Natural killer cell (primary cell): ENCODE measurements at regions not wholly inside any gene's neighbourhood (a gene's known extent, or its start where the extent isn't known, plus 50 kb on each side); places are given as distances from the start of the nearest gene placed in this dataset.
"Not testable (repeated sequence)": the region's sequence is repeated elsewhere in the genome, so short reads cannot be mapped to it uniquely, and the experiment has no call there.

Experiments
- ATAC-seq, 3 donors: fragments of 150-1000 bp in 2 of 3; fragments of 200-7000 bp in 1 of 3; cut with Tn5 transposase; 1 replicate in 1 of 3; 2 replicates in 2 of 3; pipeline ENCODE4 v1.10.0; 2021; ENCODE audit warnings: mild to moderate bottlenecking in 2 of 3, moderate library complexity in 2 of 3
- DNase-seq, 2 donors: peaks; one replicate each; pipeline versions ENCODE4 v3.0.0 to v3.0.0-alpha.2; 2013 to 2021; ENCODE audit warnings: mixed read lengths in 1 of 2
- H3K27ac ChIP-seq: one replicate; pipeline ENCODE4 v1.5.1; 2013; ENCODE audit warnings: mild to moderate bottlenecking, low read length
- H3K27me3 ChIP-seq: one replicate; pipeline ENCODE4 v1.6.1; 2013; ENCODE audit warnings: low read length; ENCODE audit not compliant: control insufficient read depth, insufficient read depth
- H3K36me3 ChIP-seq: one replicate; pipeline ENCODE4 v1.6.1; 2013; ENCODE audit warnings: low read length; ENCODE audit not compliant: control insufficient read depth, insufficient read depth
- H3K4me1 ChIP-seq: one replicate; pipeline ENCODE4 v1.6.1; 2013; ENCODE audit warnings: low read length; ENCODE audit not compliant: control insufficient read depth, insufficient read depth
- H3K4me3 ChIP-seq: one replicate; pipeline ENCODE4 v1.5.1; 2013; ENCODE audit warnings: low read length
- H3K9me3 ChIP-seq: one replicate; pipeline ENCODE4 v1.6.1; 2013; ENCODE audit warnings: low read length; ENCODE audit not compliant: control insufficient read depth, insufficient read depth
- H3K27ac Mint-ChIP-seq, 2 donors: one replicate each; pipeline ENCODE4 v1.8.0; 2022; ENCODE audit warnings: mild to moderate bottlenecking in 2 of 2, mixed read lengths in 2 of 2, moderate library complexity in 1 of 2
- H3K27me3 Mint-ChIP-seq, 2 donors: one replicate each; pipeline ENCODE4 v1.8.0; 2022; ENCODE audit warnings: low read depth in 2 of 2, mixed read lengths in 2 of 2
- H3K36me3 Mint-ChIP-seq: one replicate; pipeline ENCODE4 v1.8.0; 2022; ENCODE audit warnings: mixed read lengths
- H3K4me1 Mint-ChIP-seq, 2 donors: one replicate each; pipeline ENCODE4 v1.8.0; 2022; ENCODE audit warnings: mixed read lengths in 2 of 2
- H3K4me3 Mint-ChIP-seq: one replicate; pipeline ENCODE4 v1.8.0; 2022; ENCODE audit warnings: mild to moderate bottlenecking, moderate library complexity, mixed read lengths
- H3K9me3 Mint-ChIP-seq, 2 donors: one replicate each; pipeline ENCODE4 v1.8.0; 2022; ENCODE audit warnings: mixed read lengths in 2 of 2
- CTCF ChIP-seq: fragments of 200-600 bp; IDR thresholded peaks from one replicate; pipeline ENCODE4 v1.8.0; 2022; ENCODE audit warnings: antibody characterized with exemption
- WGBS: methylation state at CpG from one replicate; pipeline ENCODE4 v1.1.7; 2013; ENCODE audit warnings: missing lambda C conversion rate; ENCODE audit not compliant: insufficient coverage; 5-methylcytosine and 5-hydroxymethylcytosine counted together
- intact Hi-C: fragments of 100-400 bp; cut with micrococcal nuclease; formaldehyde crosslinking; loops from one replicate; pipeline ENCODE4 v1.14.2; 2022

DNA sequence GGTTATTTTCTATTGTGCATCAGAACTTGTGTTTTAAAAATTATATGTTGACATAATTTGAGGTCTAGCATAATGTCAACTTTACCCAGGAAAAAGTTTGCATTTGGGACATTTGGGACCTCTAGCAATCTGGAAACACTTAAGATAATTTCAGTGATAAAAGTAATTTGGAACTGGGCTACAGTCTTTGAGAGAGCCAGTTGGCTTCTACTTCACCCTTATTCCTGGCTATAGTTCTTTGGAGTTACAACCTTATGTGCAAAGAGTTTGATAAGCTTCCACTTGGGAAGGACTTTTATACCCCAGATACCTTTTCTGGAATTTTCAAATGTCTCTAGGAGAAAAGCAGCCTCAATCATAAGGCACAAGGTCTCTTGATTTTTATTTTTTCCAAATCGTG is 139.3 kb downstream of the ARRDC3 start:
- ATAC-seq (no peak), DNase-seq (no peak)
- intact Hi-C loops = no loop called here
- Histone ChIP-seq H3K27me3 (no peaks in the 10 kb centered on the region), H3K4me1 (no peaks in the 10 kb centered on the region), H3K9me3 (no peaks in the 10 kb centered on the region), H3K4me3 (no peak overlapping the region), H3K36me3 (no peaks in the 10 kb centered on the region), H3K27ac (no peak overlapping the region)
- Mint-ChIP-seq H3K4me1 (peaks cover 0 to 6% of the 10 kb centered on the region in 2 donors), H3K9me3 (peaks cover 3 to 5% of the 10 kb centered on the region in 2 donors), H3K36me3 (peaks cover 14% of the 10 kb centered on the region), H3K27me3 (peaks cover 0 to 2% of the 10 kb centered on the region in 2 donors), H3K27ac (no peak overlapping the region), H3K4me3 (no peak overlapping the region)
- no CpG with 5 or more reads among the region's 1 CpG for WGBS
- no peak for TF ChIP-seq CTCF

DNA sequence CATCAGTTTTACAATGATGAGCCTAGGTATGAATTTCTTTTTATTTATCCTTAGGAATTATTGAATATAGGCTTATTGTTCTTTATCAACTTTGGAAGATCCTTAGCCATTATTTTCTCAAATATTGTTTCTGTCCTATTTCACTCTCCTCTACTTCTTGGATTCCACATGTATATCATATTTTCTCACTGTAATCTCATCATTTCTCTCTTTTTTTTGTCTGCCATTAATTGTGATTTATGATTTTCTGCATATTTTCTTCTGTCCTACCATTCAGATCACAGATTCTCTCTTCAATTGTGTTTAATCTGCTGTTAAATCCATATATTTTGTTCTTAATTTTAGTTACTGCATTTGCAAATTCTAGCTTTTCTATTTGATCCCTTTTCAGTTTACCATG is 139.8 kb downstream of the ARRDC3 start:
- intact Hi-C loops = no loop called here
- Histone ChIP-seq H3K4me3 (no peak overlapping the region), H3K27me3 (no peaks in the 10 kb centered on the region), H3K4me1 (no peaks in the 10 kb centered on the region), H3K9me3 (no peaks in the 10 kb centered on the region), H3K27ac (no peak overlapping the region), H3K36me3 (no peaks in the 10 kb centered on the region)
- no peak for DNase-seq
- Mint-ChIP-seq H3K9me3 (peaks cover 3 to 5% of the 10 kb centered on the region in 2 donors), H3K27ac (no peak overlapping the region), H3K27me3 (peaks cover 0 to 2% of the 10 kb centered on the region in 2 donors), H3K4me3 (no peak overlapping the region), H3K36me3 (peaks cover 14% of the 10 kb centered on the region), H3K4me1 (peaks cover 0 to 6% of the 10 kb centered on the region in 2 donors)
- ATAC-seq = no peak
- no peak for TF ChIP-seq CTCF

DNA sequence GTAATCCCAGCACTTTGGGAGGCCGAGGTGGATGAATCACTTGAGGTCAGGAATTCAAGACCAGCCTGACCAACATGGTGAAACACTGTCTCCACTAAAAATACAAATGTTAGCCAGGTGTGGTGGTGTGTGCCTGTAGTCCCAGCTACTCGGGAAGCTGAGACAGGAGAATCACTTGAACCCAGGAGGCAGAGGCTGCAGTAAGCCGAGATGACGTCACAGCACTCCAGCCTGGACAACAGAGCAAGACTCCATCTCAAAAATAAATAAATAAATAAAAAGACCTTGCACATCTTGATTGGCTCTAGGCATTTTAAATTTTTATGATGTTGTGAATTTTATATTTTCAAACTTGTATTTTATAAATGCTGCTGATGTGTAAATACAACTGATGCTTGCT is 141.7 kb downstream of the ARRDC3 start:
- H3K4me1 Mint-ChIP-seq, H3K9me3 ChIP-seq, H3K27me3 Mint-ChIP-seq, ATAC-seq, H3K4me3 Mint-ChIP-seq, DNase-seq, H3K27me3 ChIP-seq, intact Hi-C loops, H3K27ac Mint-ChIP-seq, H3K27ac ChIP-seq, H3K4me3 ChIP-seq, H3K4me1 ChIP-seq, H3K9me3 Mint-ChIP-seq, H3K36me3 ChIP-seq: not testable (repeated sequence)
- H3K36me3 Mint-ChIP-seq = peaks cover 14% of the 10 kb centered on the region
- 98% methylated on average over 3 of the region's 4 CpGs for WGBS

DNA sequence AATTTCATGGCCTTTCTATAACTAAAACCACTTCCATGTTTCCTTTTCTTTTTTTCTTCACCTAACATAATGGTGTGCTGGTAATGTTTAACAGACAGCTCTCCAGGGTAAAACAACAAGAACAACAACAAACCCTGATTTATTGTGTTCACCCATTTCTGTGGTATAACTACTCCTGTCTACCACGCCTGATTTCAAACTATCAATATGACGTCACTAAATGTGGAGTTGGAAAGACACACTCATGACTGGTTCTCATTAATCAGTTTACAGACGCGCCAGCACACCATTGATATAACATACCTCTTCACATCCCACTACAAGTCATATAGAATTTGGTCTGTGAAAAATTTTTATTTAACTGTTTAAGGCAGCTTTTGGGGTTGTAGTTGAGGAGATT is 142.9 kb downstream of the ARRDC3 start:
- DNase-seq = no peak
- Mint-ChIP-seq H3K4me1 (peaks cover 0 to 6% of the 10 kb centered on the region in 2 donors), H3K9me3 (peaks cover 3 to 5% of the 10 kb centered on the region in 2 donors), H3K27ac (no peak overlapping the region), H3K27me3 (peaks cover 0 to 2% of the 10 kb centered on the region in 2 donors), H3K4me3 (no peak overlapping the region), H3K36me3 (peaks cover 14% of the 10 kb centered on the region)
- intact Hi-C loops = no loop called here
- TF ChIP-seq CTCF = no peak
- Histone ChIP-seq H3K27ac (no peak overlapping the region), H3K36me3 (no peaks in the 10 kb centered on the region), H3K4me3 (no peak overlapping the region), H3K4me1 (no peaks in the 10 kb centered on the region), H3K9me3 (no peaks in the 10 kb centered on the region), H3K27me3 (no peaks in the 10 kb centered on the region)
- ATAC-seq = no peak
- WGBS = 88% methylated on average over 2 of the region's 4 CpGs
